ENCODE measurements at regions not wholly inside any gene's neighbourhood (a gene's known extent, or its start where the extent isn't known, plus 50 kb on each side); places are given as distances from the start of the nearest gene placed in this dataset.
"Not testable (repeated sequence)": the region's sequence is repeated elsewhere in the genome, so short reads cannot be mapped to it uniquely, and the experiment has no call there.

DNA sequence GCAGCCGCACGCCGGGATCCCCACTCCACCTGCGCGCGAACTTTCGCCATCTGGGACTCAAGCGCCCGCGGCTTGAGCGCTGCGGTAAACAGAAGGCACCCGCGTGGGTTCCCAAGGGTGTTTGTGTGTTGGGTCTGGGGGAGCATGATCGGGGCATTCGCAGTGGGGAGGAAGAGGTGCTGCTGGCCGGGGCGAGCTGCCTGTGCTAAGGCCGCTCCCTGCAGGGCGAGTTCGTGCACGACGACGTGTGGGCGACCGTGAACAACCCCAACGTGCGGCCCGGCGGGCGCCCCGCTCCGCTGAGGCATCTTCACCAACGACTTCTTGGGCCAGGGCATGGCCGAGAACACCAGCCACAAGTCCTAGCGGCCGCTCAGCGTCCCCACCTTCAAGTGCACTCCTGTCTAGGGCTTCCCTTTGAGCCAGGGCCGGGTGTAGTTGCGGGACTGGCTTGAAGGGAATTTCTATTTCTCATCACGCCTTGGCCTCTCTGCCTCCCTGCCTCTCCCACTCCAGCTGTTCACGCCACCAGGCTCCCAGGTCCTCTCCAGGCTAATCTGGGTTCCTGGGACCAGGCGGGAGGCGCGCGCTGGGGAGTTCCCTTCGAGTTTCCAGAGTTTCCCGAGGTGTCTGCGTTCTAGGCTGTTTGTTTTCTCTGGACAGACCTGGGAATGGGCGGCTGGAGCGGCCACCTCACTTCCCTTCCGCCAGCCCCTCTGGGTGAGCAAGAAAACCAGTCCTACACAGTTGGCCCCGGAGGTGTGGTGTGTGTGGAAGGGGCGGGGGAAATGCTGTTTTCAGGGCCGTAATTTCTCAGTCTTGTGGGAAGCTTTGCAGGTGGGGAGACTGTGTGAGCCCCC, 417.8 kb upstream of the TMTC1 start:
- DNase-seq = no peak

DNA sequence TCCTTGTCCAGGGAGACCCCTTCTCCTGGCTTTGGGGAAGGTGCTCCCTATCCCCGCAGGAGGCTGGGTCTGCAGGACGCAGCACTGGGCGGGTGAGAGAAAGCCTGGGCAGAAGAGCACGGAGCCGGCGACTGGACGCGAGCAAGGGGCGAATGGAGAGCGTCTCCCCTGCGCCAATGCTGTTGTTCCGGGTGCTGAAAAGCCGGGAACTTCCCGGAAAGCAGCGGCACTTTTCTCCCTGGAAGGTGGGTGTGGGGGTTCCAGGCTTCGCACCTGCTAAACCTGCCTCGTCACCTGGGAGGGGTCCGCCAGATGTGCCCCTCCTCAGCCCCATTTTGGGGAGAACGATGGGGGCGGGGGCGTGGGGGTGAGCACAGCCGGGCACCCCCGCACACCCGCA, 417.1 kb upstream of the TMTC1 start:
- no peak for DNase-seq

DNA sequence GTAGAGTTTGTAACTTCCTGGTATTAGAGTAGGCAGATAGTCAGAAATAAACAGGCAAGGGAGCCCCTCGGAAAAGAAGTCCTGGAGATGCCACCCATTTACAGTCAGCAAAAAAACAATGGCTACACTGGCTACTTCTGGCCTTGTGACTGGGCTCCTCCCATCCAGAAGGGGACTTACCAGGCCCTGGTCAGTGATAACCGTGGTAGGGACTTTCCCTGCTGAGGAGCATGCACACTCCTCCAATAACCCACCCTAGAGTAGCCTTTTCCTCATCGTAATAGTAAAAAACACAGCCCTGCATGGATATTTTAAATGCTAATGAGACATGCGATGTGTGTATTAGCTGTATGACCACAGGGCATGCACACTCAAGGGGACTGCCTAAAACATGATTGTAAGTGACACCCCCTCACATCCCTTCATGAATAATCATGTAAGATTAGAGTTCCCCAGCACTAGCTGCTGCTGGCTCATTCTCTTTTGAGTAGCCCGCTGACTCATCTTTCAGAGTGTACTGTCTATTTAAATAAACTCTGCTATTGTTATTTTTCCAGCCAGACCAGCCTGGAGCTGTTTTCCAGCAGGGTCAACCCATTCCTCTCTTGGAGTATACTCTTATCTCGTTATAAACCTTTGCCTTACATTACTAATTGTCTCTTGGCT, 413.8 kb upstream of the TMTC1 start:
- no peak for DNase-seq

DNA sequence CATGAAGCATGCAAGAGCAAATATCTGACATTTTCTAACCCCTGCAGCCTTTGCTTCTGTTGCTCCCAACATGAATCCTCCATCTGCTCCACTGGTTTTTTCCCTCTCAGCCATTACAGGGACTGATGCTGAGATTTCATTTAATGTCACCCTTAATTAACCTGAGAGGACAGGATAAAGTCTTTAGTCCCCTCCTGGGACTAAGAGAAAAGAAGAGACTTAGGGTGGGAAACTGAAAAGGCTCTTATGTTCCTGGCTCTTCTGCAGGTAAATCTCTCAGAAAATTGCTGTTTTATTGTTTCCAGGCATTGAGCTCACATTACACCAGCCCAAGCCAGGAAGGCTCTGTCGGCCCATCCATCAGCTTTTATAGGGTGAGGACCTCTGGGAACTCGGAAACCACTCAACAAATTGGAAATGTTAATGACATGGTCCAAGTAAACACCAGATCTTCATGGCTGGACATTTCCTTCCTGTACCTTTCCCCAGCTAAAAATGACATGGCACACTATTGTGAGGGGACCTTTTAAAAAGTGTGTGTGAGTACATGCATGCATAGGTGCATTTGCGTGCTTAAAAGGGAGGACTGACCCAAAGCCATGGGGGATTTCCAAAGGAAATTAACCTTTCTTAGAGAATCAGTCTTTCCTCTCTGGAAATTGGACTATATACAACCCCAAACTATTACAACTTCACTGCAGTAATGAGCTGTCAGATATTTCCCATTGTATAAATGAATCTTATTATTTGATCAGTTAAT, 408.1 kb upstream of the TMTC1 start:
- no peak for DNase-seq

DNA sequence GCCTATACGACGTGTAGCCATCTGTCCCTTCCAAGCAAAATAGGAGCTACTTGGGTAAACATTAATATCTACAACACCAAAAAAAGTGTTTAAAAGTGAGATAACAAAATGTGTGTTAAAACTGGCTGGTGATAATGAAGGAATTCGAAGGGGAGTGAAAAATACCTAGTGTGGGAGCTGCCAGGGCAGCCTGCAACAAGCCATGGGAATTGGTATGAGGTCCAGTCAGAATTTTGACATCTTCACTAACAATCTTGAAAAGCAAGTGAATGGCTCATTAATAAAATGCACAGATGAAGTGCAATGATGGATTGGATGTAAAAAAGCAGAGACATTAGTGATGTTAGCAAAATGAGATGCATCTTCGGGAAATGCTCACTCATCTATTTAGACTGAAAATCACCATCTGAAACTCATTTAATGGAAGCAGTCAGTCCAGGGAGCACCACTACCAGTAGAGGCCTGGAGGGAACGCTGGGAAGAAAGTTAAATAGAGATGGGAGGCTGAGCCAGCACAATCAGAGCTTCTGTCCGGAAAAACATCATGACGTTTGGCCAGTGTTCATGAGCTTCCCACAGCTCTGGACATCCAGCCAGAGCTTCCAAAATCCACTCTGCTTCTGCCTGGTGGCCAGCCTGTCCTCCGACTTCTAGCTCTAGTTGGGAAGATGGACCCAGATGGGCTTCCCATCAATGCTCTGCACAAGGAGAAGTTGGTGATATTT, 405.0 kb upstream of the TMTC1 start:
- no peak for DNase-seq

DNA sequence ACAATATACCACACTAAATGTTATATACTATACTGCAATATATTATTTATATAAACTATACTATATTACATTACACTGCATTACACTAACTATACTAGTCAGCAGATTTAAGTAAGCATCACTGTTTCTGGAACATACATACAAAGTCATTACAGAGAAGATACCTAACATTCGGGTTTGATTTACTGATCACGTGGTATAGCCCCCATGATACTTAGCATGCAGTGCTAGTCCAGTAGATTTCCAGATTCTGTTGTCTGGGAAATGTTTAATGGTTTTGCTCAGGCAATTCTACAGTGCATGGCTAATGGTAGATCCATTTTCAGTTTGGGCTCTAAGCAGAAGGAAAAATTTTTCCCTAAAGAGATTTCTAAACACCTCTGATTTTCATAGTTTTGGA, 403.7 kb upstream of the TMTC1 start:
- DNase-seq = no peak

DNA sequence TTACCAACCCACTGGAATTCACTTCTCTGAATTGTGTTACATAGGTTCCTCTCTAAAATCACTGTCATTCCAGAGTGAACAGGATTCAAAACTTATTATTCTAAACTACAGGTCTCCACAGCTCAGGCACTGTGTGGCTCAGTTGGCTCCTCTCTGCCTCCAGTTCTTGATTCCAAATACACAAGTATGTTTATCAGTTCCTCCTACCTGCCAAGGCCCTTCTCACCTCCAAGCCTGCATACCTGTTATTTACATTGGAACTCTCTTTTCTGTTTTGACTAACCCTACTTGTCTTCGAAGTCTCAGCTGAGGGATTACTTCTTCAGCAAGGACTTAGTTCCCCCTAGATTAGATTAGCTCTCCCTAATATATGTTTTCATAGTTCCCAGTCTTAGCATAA, 397.6 kb upstream of the TMTC1 start:
- DNase-seq = no peak

DNA sequence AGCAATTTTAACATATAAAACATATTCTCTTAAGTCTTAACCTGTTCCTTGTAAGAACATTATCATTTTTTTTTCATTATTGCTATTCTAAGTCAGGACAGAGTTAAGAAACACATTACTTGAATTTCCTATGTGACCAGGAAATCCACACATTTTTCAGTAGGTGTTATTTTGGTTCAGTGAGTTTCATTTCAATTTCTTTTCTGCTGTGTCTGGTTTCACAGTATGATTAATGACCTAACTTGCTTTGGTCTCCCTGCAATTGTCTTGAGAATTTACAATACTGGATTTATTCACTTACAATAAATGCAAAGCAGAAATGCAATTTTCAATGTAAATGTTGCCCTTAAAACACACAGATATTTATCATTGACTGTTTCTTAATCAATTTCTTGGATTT, 396.9 kb upstream of the TMTC1 start:
- DNase-seq = no peak

DNA sequence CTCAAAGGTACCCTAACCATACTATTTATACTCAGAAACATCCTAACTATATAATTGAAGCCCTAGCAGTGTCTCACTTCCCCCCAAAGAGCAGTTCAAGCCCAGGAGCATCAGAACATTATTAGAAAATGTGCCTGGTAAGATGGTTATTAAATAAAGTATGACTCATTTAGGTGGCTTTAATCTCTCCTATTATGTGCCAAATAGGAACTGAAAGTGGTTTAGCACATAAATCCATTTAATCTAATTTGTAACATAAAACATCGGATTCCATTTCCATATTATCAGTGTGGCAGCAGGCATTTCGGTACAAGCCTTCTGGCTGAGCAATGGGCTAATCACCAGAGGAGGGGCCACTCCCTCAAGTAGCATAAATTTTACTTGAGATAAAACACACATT, 395.2 kb upstream of the TMTC1 start:
- DNase-seq = no peak

DNA sequence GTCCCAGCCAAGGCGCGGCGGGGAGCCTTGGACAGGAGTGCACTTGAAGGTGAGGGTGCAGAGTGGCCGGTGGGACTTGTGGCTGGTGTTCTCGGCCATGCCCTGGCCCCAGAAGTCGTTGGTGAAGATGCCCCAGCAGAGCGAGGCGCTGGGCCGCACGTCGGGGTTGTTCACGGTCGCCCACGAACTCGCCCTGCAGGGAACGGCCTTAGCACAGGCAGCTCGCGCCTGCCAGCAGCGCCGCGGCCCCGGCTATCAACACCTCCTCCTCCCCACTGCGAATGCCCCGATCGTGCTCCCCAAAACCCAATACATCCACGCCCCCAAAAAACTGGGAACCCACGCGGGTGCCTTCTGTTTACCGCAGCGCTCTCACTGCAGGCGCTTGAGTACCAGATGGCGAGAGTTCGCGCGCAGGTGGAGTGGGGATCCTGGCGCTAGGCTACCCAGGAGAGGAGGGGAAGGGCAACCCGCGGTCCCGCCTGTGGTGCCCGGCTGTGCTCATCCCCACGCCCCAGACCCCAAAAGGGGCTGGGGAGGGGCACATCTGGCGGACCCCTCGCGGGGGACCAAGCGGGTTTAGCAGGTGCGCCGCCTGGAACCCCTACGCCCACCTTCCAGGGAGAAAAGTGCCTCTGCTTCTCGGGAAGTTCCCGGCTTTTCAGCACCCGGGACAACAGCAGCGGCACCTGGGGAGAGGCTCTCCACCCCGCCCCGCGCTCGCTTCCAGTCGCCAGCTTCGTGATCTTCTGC, 386.3 kb upstream of the TMTC1 start:
- DNase-seq = no peak

DNA sequence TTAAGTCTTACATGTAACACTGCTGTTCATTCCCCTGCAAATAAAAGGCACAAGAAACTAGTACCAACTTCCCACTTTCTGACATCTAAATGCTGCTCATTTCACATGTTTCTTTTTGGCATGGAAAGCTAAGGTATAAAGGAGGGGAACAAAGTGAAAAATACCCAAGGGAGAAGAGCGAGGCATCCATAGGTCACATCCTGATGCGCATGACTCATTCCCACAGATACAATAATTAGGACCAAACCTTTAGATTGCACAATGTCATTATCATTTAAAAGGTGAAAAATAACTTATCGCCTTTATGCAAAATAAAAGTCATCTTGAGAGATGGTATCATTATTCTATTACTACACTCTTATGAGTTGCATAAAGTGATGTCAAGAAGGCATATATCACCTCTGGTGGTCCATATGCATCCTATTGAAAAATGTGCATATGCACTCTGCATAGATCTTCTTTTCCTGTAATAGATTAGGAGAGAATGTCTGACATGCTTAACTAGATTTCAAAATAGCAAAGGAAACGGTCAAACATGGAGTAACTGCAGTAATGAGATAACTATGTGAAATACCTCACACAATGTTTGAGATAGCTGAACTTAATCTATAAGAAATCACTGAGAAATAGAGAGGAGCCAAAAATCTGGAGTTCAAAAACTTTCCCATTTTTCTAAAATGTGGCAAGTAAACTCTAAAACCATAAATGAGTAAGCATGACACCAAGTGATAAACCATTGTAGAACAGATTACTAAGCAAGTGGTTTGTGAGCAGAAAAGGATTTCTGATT, 382.5 kb upstream of the TMTC1 start:
- no peak for DNase-seq

DNA sequence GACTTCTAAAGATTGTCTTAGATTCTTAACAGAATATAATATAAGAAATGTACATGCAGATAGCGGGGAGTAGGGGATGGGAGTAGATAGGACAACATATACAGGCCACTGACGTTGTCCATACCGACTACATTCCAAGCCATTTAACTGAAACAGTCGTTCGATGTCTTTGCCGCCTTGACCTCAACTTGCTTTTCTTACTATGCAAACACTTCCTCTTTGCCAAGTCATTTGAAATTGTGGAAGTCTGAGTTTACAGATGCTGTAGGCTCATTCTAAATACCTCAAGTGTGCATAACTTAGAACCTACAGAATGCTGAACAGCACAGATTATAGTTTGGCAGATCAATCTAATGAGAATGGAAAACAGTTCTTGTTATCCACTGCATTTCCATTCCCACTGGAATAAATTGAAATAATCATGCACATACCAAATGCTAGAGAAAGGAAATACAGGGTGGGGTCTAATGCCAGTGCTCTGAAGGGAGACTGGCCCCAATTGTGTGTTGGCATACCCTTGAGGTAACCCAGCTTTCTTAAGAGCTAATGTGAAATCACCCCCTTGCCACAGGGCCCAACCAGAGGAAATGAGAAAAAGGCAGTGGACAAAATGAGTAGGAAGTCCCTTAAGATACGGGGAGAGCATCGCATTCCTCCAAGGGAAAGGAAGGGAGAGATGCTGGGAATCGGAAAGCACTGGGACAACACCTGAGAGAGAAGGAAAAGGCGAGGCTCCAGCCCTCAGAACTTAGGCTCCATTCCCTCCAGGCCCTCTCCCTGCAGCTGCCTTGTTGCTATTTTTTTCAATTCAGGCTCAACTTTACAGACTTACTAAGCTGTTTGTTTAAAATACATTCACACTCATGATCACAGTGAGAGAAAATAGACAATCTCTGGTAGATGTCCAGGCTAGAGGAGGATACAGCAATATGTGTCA, 380.9 kb upstream of the TMTC1 start:
- no peak for DNase-seq

DNA sequence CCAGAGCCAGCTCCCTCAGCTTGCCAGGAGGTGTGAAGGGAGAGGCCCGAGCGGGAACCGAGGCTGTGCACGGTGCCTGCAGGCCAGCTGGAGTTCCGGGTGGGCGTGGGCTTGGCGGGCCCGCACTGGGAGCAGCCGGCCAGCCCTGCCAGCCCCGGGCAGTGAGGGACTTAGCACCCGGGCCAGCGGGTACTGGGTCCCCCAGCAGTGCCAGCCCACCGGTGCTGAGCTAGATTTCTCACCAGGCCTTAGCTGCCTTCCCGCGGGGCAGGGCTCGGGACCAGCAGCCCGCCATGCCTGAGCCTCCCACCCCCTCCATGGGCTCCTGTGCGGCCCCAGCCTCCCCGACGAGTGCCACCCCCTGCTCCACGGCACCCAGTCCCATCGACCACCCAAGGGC, 373.1 kb upstream of the TMTC1 start:
- not testable (repeated sequence) for DNase-seq

DNA sequence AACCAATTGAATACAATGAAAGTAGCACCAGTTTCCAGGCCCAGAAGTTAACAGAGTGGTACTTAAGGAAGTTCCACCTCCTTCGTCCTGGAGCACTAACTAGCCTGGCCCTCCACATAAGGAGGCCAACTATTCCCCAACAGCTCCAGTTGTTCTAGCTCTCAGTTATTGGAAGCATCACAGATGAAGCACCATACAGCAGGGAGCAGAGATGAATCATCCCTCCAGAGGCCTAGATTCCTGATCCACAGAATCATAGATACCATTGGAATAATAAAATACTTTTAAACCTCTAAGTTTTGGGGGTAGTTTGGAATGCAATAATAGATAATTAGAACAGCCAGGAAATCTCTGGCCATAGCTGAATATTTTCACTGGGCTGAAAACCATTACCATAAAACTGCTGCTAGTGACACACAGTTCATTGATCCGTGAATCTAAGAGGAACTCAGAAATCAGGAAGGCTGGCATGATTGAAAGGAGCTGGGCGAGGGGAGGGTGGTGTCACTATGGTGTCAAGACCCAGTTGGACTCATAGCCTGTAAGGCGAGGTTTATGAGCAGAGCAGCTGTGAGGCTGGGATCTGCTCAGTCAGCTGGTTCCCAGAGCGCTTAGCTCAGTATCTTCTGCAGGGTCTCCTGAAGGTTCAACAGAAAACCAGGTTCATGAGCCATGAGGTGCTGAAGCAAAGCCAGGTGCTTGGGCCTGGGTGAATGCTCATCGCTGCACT, 371.4 kb upstream of the TMTC1 start:
- no peak for DNase-seq

DNA sequence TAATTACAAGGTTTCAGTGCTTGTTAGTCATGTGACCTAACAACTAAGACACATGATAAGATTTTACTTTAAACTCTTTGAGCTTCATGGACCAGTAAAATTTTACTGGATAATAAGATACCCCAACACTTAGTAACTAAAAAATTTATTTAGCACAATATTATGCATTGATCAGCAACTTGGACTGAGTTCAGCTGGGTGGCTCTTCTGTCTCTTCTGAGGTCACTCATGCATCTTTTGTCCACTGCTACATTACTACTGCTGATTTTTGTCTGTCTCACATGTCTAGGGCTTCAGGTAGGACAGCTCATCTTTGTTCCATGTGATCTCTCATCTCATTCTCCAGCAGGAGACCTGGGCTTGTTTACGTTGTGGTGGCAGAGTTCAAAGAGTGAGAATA, 370.2 kb upstream of the TMTC1 start:
- no peak for DNase-seq

DNA sequence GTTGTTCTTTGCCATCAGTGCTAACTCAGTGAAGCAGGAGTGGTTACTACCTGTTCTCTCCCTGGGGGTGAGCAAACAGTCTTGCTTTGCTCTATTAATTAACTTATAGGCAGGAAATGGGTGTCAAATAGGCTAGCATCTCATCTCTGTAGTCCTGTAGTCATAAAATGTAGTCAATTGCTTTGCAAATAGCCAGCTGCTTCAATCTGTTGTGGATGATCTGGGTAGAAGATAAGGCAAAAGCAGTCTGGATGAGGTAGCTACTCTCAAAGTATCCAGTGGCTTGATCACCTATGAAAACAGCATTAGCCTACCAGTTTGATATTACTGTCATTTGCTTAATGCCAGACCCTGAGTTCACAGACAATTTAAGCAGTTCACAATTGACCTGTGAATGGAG, 369.0 kb upstream of the TMTC1 start:
- DNase-seq = no peak

DNA sequence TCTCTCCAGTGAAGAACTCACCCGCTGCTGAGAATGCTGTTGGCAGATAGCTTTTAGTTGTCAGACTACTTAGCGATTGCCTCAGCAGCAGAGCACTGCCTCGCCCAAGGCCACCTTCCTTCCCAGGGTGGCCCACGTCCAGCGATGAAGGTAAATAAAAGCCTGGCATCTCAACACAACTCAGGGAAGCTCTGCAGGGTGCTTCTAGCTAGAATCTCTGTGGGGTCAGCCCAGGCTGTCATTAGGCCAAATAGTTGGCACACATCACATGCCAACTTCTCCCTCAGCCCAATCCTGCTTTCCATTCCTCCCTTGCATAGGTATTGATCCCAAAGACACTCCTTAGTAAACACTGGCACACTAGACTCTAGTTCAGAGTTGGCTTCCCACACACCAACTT, 368.1 kb upstream of the TMTC1 start:
- no peak for DNase-seq

DNA sequence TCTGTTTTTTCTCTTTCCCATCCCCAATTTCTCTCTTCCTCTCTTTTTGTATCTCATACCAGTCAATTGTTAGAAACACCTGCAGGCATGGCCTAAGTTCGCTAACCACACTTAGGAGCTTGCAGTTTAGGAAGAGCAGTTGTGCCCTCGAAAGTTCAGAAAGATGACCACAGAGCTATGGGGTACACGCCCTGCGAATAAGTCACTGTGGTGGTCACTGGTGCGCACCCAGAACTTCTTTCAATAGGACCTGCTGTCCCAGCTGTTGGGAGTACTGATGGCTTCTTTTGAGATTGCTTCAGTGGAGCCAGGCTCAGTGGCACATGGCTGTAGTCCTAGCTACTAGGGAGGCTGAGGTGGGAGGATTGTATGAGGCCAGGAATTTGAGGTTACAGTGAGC, 362.8 kb upstream of the TMTC1 start:
- DNase-seq = no peak

DNA sequence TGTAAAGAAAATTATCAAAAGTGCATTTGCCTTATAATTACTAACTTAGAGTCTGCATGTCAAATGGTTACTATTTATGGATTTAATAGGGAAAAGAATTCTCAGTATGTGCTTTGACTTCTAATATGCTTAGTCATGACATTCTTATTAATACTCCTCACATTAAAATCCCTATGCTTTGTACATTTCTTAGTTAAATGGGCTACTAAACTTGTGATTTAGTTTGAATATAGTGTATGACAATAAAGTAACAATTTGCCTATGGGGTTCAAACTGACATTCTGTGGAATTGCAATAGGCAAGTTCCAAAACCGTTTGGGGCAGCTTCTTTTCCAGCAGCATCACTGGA, 361.9 kb upstream of the TMTC1 start:
- no peak for DNase-seq
